Neural progenitor cell (in vitro differentiated cells): ENCODE measurements at regions not wholly inside any gene's neighbourhood (a gene's known extent, or its start where the extent isn't known, plus 50 kb on each side); places are given as distances from the start of the nearest gene placed in this dataset.

Experiments
- DNase-seq: peaks from one replicate; pipeline ENCODE4 v3.0.0-alpha.2; 2016; ENCODE audit warnings: low spot score
- H2AFZ ChIP-seq: fragments of 200-600 bp; sonication (generic); replicated peaks from 2 replicates; pipeline ENCODE4 v1.6.1; 2016; ENCODE audit warnings: antibody characterized with exemption
- H3F3A ChIP-seq: fragments of 200-600 bp; sonication (generic); 2 replicates; pipeline ENCODE4 v1.6.1; 2016; ENCODE audit warnings: antibody characterized with exemption, low read depth
- H3K27ac ChIP-seq: fragments of 200-600 bp; sonication (generic); 2 replicates; pipeline ENCODE4 v1.5.1; 2016; ENCODE audit warnings: mild to moderate bottlenecking
- H3K27me3 ChIP-seq: fragments of 200-600 bp; sonication (generic); 2 replicates; pipeline ENCODE4 v1.6.1; 2016; ENCODE audit warnings: mild to moderate bottlenecking, moderate library complexity
- H3K36me3 ChIP-seq: fragments of 200-600 bp; sonication (generic); 2 replicates; pipeline ENCODE4 v1.5.1; 2016
- H3K4me1 ChIP-seq: fragments of 200-600 bp; sonication (generic); 2 replicates; pipeline ENCODE4 v1.6.1; 2016; ENCODE audit warnings: mixed run types
- H3K4me2 ChIP-seq: fragments of 200-600 bp; sonication (generic); 2 replicates; pipeline ENCODE4 v1.6.1; 2016
- H3K4me3 ChIP-seq: fragments of 200-600 bp; sonication (generic); 2 replicates; pipeline ENCODE4 v1.5.1; 2016
- H3K79me2 ChIP-seq: fragments of 200-600 bp; sonication (generic); 2 replicates; pipeline ENCODE4 v1.6.1; 2016; ENCODE audit warnings: low read depth
- H3K9ac ChIP-seq: fragments of 200-600 bp; sonication (generic); 2 replicates; pipeline ENCODE4 v1.6.1; 2016
- H3K9me3 ChIP-seq: fragments of 200-600 bp; sonication (generic); 2 replicates; pipeline ENCODE4 v1.5.1; 2016; ENCODE audit warnings: low read depth
- H4K20me1 ChIP-seq: fragments of 200-600 bp; sonication (generic); 2 replicates; pipeline ENCODE4 v1.6.1; 2016; ENCODE audit warnings: low read depth
- H3K27ac Mint-ChIP-seq: 3 replicates; pipeline ENCODE4 v1.8.0; 2021; ENCODE audit warnings: mixed read lengths
- H3K27me3 Mint-ChIP-seq: 2 replicates; pipeline ENCODE4 v1.8.0; 2022; ENCODE audit warnings: low read depth, mild to moderate bottlenecking, inconsistent platforms, moderate library complexity, mixed read lengths; ENCODE audit not compliant: insufficient read depth
- H3K36me3 Mint-ChIP-seq: 3 replicates; pipeline ENCODE4 v1.8.0; 2021; ENCODE audit warnings: mixed read lengths
- H3K4me1 Mint-ChIP-seq: 3 replicates; pipeline ENCODE4 v1.8.0; 2021; ENCODE audit warnings: mixed read lengths
- H3K4me3 Mint-ChIP-seq: 3 replicates; pipeline ENCODE4 v1.8.0; 2021; ENCODE audit warnings: mild to moderate bottlenecking, moderate library complexity, mixed read lengths
- H3K9me3 Mint-ChIP-seq: 3 replicates; pipeline ENCODE4 v1.8.0; 2020; ENCODE audit warnings: mixed read lengths
- CTCF ChIP-seq: fragments of 200-600 bp; sonication (generic); IDR thresholded peaks from 2 replicates; pipeline ENCODE4 v1.5.1; 2017; ENCODE audit warnings: antibody characterized with exemption, mild to moderate bottlenecking
- EZH2 ChIP-seq: fragments of 200-600 bp; sonication (generic); IDR thresholded peaks from 2 replicates; pipeline ENCODE4 v1.6.1; 2017; ENCODE audit warnings: antibody characterized with exemption, mild to moderate bottlenecking, moderate library complexity
- EZH2phosphoT487 ChIP-seq: fragments of 200-600 bp; sonication (generic); IDR thresholded peaks from 2 replicates; pipeline ENCODE4 v1.6.1; 2017; ENCODE audit warnings: antibody characterized with exemption

GRCh38 chrX:121802881-121803412, 755.5 kb downstream of the GLUD2 start:
- no peak overlapping the region for H3K4me3 Mint-ChIP-seq
- Histone ChIP-seq H3K27ac (no peak overlapping the region), H3K4me2 (no peak overlapping the region), H2AFZ (no peak overlapping the region), H3K36me3 (peaks cover 3% of the 10 kb centered on the region), H4K20me1 (no peaks in the 10 kb centered on the region), H3K4me3 (no peak overlapping the region), H3K27me3 (no peaks in the 10 kb centered on the region), H3K4me1 (no peaks in the 10 kb centered on the region), H3K9ac (no peak overlapping the region), H3F3A (no peaks in the 10 kb centered on the region), H3K79me2 (no peaks in the 10 kb centered on the region), H3K9me3 (peaks cover 17% of the 10 kb centered on the region)
- no peaks in the 10 kb centered on the region for H3K4me1 Mint-ChIP-seq
- H3K27me3 Mint-ChIP-seq: no peaks in the 10 kb centered on the region
- peaks cover 4% of the 10 kb centered on the region for H3K9me3 Mint-ChIP-seq
- no peak overlapping the region for H3K27ac Mint-ChIP-seq
- TF ChIP-seq CTCF (no peak), EZH2phosphoT487 (no peak), EZH2 (no peak)
- no peaks in the 10 kb centered on the region for H3K36me3 Mint-ChIP-seq
- no peak for DNase-seq

GRCh38 chrX:121823406-121823805, 776.0 kb downstream of the GLUD2 start:
- Mint-ChIP-seq H3K27ac (no peak overlapping the region), H3K36me3 (no peaks in the 10 kb centered on the region), H3K4me1 (no peaks in the 10 kb centered on the region), H3K4me3 (no peak overlapping the region), H3K9me3 (no peaks in the 10 kb centered on the region), H3K27me3 (no peaks in the 10 kb centered on the region)
- TF ChIP-seq CTCF (no peak), EZH2phosphoT487 (no peak), EZH2 (no peak)
- Histone ChIP-seq H2AFZ (no peak overlapping the region), H3K27ac (no peak overlapping the region), H3K79me2 (no peaks in the 10 kb centered on the region), H3K4me3 (no peak overlapping the region), H3K27me3 (no peaks in the 10 kb centered on the region), H3K4me2 (no peak overlapping the region), H4K20me1 (no peaks in the 10 kb centered on the region), H3K36me3 (no peaks in the 10 kb centered on the region), H3K9ac (no peak overlapping the region), H3F3A (no peaks in the 10 kb centered on the region), H3K9me3 (no peaks in the 10 kb centered on the region), H3K4me1 (no peaks in the 10 kb centered on the region)
- no peak for DNase-seq

GRCh38 chrX:121831601-121832000, 784.2 kb downstream of the GLUD2 start:
- no peaks in the 10 kb centered on the region for H4K20me1 ChIP-seq
- TF ChIP-seq CTCF: no peak
- no peak for TF ChIP-seq EZH2phosphoT487
- no peak for TF ChIP-seq EZH2
- peaks cover 4% of the 10 kb centered on the region for H3K9me3 ChIP-seq
- H3K4me3 Mint-ChIP-seq: no peak overlapping the region
- H3K9ac ChIP-seq: no peak overlapping the region
- H3K4me1 ChIP-seq: no peaks in the 10 kb centered on the region
- no peaks in the 10 kb centered on the region for H3K9me3 Mint-ChIP-seq
- H3K4me1 Mint-ChIP-seq: no peaks in the 10 kb centered on the region
- DNase-seq: no peak
- H3F3A ChIP-seq: no peaks in the 10 kb centered on the region
- no peaks in the 10 kb centered on the region for H3K79me2 ChIP-seq
- H3K27me3 ChIP-seq: no peaks in the 10 kb centered on the region
- no peak overlapping the region for H2AFZ ChIP-seq
- H3K36me3 Mint-ChIP-seq: no peaks in the 10 kb centered on the region
- no peak overlapping the region for H3K4me2 ChIP-seq
- no peaks in the 10 kb centered on the region for H3K27me3 Mint-ChIP-seq
- no peaks in the 10 kb centered on the region for H3K36me3 ChIP-seq
- H3K27ac Mint-ChIP-seq: no peak overlapping the region
- no peak overlapping the region for H3K27ac ChIP-seq
- no peak overlapping the region for H3K4me3 ChIP-seq
